ENCODE measurements at regions not wholly inside any gene's neighbourhood (a gene's known extent, or its start where the extent isn't known, plus 50 kb on each side); places are given as distances from the start of the nearest gene placed in this dataset.

DNA sequence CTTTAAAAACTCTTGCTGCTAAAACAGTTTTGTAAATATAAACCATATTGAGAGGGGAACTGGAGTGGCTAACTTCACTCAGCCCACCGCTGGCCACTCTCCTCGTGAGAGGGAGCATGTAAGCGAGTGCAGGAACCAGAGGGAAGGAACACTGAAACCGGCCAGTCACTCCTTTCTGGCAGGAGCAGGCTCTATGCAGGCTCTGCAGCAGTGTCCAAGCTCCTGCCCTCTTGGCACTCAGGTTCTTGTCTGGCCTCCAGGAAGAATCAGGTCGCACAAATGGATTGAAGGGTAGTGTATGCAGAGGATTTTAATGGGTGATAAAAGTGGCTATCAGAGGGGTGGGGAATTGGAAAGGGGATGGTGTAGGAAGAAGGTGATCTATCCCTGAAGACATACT lies 157.7 kb downstream of the TMX3 start:
- H3K36me3 Mint-ChIP-seq (ENCODE audit: low read depth), result no peaks in the 10 kb centered on the region
- H3K4me1 Mint-ChIP-seq, result no peaks in the 10 kb centered on the region
- ChIA-PET POLR2A (no interaction called here), CTCF (no interaction called here)
- no peaks in the 10 kb centered on the region for H3K9me3 Mint-ChIP-seq
- no peak for ATAC-seq (ENCODE audit: low read depth)
- no peak for DNase-seq
- TF ChIP-seq, protein P1, sequence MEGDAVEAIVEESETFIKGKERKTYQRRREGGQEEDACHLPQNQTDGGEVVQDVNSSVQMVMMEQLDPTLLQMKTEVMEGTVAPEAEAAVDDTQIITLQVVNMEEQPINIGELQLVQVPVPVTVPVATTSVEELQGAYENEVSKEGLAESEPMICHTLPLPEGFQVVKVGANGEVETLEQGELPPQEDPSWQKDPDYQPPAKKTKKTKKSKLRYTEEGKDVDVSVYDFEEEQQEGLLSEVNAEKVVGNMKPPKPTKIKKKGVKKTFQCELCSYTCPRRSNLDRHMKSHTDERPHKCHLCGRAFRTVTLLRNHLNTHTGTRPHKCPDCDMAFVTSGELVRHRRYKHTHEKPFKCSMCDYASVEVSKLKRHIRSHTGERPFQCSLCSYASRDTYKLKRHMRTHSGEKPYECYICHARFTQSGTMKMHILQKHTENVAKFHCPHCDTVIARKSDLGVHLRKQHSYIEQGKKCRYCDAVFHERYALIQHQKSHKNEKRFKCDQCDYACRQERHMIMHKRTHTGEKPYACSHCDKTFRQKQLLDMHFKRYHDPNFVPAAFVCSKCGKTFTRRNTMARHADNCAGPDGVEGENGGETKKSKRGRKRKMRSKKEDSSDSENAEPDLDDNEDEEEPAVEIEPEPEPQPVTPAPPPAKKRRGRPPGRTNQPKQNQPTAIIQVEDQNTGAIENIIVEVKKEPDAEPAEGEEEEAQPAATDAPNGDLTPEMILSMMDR (IDR thresholded peaks at IDR 0.05), result no peak
- no peak overlapping the region for H3K4me3 Mint-ChIP-seq
- no peak overlapping the region for H3K27ac Mint-ChIP-seq
- H3K27me3 Mint-ChIP-seq, result no peaks in the 10 kb centered on the region
- intact Hi-C loops (cut with micrococcal nuclease), result no loop called here

DNA sequence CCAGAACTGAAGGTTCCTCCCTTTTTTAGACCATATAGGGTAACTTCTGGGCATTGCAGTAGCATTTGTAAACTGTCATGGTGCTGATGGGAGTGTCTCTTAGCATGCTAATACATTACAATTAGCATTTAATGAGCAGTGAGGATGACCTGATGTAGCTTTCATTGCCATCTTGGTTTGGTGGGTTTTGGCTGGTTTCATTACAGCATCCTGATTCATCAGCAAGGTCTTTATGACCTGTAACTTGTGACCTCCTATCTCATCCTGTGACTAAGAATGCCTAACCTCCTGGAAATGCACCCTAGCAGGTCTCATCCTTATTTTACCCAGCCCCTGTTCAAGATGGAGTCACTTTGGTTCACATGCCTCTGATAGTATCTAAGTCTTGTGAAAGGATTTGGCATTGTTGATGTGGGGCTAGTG lies 159.0 kb downstream of the TMX3 start:
- no peak for ATAC-seq (ENCODE audit: low read depth)
- H3K36me3 Mint-ChIP-seq (ENCODE audit: low read depth), result no peaks in the 10 kb centered on the region
- intact Hi-C loops (cut with micrococcal nuclease), result no loop called here
- H3K27me3 Mint-ChIP-seq, result no peaks in the 10 kb centered on the region
- no peak for DNase-seq
- no peaks in the 10 kb centered on the region for H3K4me1 Mint-ChIP-seq
- TF ChIP-seq, protein P1 (IDR thresholded peaks at IDR 0.05), result no peak
- H3K4me3 Mint-ChIP-seq, result no peak overlapping the region
- ChIA-PET CTCF (no interaction called here), POLR2A (no interaction called here)
- no peaks in the 10 kb centered on the region for H3K9me3 Mint-ChIP-seq
- no peak overlapping the region for H3K27ac Mint-ChIP-seq

DNA sequence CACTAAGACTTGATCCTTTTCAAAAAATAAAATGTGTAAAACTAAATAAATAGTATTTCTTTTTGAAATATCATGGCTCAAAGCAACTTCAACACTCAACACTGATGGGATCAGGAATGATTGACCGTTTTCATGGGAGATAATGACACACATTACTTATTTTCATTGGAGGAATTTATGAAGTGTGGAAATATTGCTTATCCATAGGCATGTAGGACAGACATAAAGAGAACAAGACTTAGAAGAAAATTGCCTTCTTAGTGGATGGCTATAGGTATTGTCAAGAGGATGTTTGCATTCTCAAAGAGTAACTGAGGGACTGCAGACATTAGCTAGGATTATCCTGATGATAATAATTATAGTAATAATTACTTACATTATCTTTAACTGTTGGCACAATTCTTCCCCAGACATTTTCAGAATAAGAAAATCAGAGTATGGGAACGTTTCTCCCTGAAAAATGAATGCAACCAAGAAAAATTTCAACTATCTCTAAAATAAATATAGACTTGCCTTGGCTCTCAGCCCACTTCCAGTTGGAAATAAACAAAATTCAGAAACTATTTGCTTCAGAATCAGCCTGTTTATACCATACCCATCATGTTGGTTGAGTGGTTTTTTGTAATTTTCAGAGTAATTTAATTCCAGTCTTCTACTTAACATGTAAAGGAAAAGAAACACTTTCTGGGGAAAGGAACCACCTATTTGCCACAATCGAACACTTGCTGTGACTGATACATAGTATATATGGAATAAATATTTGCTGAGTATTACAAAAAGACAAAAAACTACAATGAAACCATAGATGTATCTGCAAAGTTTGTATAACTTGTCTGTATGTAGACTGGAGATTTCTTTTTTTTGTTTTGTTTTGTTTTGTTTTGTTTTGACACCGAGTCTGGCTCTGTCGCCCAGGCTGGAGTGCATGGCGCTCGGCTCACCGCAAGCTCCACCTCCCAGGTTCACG lies 165.7 kb downstream of the TMX3 start:
- H3K27me3 Mint-ChIP-seq, result no peaks in the 10 kb centered on the region
- no peak for ATAC-seq (ENCODE audit: low read depth)
- no peaks in the 10 kb centered on the region for H3K4me1 Mint-ChIP-seq
- no peaks in the 10 kb centered on the region for H3K9me3 Mint-ChIP-seq
- no peak for DNase-seq
- TF ChIP-seq, protein P1 (IDR thresholded peaks at IDR 0.05), result no peak
- no peaks in the 10 kb centered on the region for H3K36me3 Mint-ChIP-seq (ENCODE audit: low read depth)
- H3K27ac Mint-ChIP-seq, result no peak overlapping the region
- intact Hi-C loops (cut with micrococcal nuclease), result no loop called here
- POLR2A ChIA-PET, result no interaction called here
- no peak overlapping the region for H3K4me3 Mint-ChIP-seq
- CTCF ChIA-PET, result no interaction called here

DNA sequence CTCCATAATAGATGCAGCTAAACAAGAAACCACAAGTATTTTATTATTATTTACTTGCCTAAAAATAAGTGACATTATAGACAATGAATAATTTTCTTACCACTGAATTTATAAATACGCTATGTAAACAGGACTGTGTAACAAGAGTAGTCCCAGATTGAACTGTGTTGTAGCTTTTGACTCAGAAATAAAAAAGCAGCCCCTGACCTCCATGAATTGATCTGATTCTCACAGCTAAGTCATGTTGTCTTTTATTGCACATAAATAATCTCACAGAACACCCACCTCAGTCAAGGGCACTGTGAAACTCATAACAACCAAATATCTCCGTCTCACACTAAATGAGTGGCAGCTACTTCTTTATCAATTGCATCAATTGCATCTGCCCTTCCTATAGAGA lies 171.6 kb downstream of the TMX3 start:
- no peak overlapping the region for H3K4me3 Mint-ChIP-seq
- peaks cover 5% of the 10 kb centered on the region for H3K9me3 Mint-ChIP-seq
- H3K36me3 Mint-ChIP-seq (ENCODE audit: low read depth), result no peaks in the 10 kb centered on the region
- ATAC-seq (ENCODE audit: low read depth), result no peak
- TF ChIP-seq, protein P1 (IDR thresholded peaks at IDR 0.05), result no peak
- ChIA-PET CTCF (no interaction called here), POLR2A (no interaction called here)
- intact Hi-C loops (cut with micrococcal nuclease), result no loop called here
- H3K27me3 Mint-ChIP-seq, result no peaks in the 10 kb centered on the region
- H3K27ac Mint-ChIP-seq, result no peak overlapping the region
- DNase-seq, result no peak
- no peaks in the 10 kb centered on the region for H3K4me1 Mint-ChIP-seq

DNA sequence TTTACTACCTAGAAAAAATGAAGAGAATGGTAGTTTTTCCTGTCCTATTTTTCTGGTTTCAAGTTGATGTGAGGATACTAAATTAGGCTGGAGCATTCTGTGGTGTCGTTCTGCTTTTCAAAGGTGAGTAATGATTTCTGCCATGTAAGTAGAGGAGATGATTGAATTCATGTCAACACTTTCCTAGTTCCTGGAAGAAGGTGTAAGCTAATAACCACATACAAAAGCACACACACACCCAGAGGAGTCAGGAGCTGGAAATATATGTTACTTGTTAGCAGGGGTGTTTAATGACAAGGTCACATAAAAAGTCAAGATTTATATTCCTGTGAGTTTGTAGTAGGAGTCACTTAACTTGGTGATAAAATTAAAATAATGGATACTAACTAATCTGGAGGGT lies 172.1 kb downstream of the TMX3 start:
- no peak overlapping the region for H3K4me3 Mint-ChIP-seq
- no peak for DNase-seq
- peaks cover 5% of the 10 kb centered on the region for H3K9me3 Mint-ChIP-seq
- TF ChIP-seq, protein P1 (IDR thresholded peaks at IDR 0.05), result no peak
- ATAC-seq (ENCODE audit: low read depth), result no peak
- POLR2A ChIA-PET, result no interaction called here
- H3K4me1 Mint-ChIP-seq, result no peaks in the 10 kb centered on the region
- intact Hi-C loops (cut with micrococcal nuclease), result no loop called here
- CTCF ChIA-PET, result no interaction called here
- H3K27me3 Mint-ChIP-seq, result no peaks in the 10 kb centered on the region
- no peak overlapping the region for H3K27ac Mint-ChIP-seq
- no peaks in the 10 kb centered on the region for H3K36me3 Mint-ChIP-seq (ENCODE audit: low read depth)
